ENCODE measurements at regions not wholly inside any gene's neighbourhood (a gene's known extent, or its start where the extent isn't known, plus 50 kb on each side); places are given as distances from the start of the nearest gene placed in this dataset.
A peak's percentile ranks its signal among the peaks of the same experiment; 100 is the strongest.
"Not testable (repeated sequence)": the region's sequence is repeated elsewhere in the genome, so short reads cannot be mapped to it uniquely, and the experiment has no call there.

- no peak for TF ChIP-seq ZNF274 (IDR thresholded peaks at IDR 0.05; ENCODE audit: low read depth, low read length)
- H3K4me3 ChIP-seq (ENCODE audit: low read length) = no peak overlapping the region
These were observed 81.9 kb upstream of the SLC30A5 start for GRCh38 chr5:69011910-69012309.

- no peak for TF ChIP-seq ZNF274 (IDR thresholded peaks at IDR 0.05; ENCODE audit: low read depth, low read length)
These were observed 80.3 kb upstream of the SLC30A5 start for GRCh38 chr5:69013481-69013880.

DNA sequence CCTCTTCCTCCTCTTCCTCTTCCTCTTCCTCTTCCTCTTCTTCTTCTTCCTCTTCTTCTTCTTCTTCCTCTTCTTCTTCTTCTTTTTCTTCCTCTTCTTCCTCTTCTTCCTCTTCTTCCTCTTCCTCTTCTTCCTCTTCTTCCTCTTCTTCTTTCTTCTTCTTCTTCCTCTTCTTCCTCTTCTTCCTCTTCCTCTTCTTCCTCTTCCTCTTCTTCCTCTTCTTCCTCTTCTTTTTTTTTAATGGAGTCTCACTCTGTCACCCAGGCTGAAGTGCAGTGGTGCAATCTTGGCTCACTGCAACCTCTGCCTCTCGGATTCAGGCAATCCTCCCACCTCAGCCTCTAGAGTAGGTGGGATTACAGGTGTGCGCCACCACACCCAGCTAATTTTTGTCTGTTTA, 79.8 kb upstream of the SLC30A5 start:
- not testable (repeated sequence) for H3K4me3 ChIP-seq (ENCODE audit: low read length)

More at GRCh38 chr5:69013481-69013880, 80.3 kb upstream of the SLC30A5 start:
- no peak overlapping the region for H3K4me3 ChIP-seq (ENCODE audit: low read length)

DNA sequence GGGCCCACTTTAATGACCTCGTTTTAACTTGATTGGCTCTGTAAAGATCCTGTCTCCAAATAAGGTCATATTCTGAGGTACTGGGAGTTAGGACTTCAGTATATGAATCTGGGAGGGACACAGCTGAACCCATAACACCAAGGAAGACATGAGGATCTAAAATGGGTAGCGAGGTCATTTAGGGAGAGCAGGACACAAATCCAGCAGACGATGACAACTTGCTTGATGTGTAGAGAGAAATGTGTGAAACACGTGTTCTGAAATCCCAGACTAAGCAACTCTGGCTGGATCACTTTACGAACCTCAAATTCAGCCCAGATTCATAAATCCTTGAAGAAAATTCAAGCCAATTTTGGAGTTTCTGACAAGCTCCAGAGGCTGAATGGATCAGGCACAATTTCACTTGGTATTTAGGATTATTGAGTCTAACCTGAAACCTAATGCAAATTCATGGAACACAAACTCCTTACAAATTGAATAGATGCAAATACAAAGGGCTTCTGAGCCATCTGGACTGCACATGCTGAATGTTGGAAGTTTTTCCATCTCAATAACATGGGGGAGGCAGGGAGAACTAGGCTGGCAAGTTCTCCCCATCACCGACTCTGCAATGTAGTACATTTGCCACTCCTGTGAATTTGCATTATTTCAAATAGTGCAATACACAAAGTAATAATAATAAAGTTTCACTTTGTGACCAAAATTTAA, 74.0 kb upstream of the SLC30A5 start:
- TF ChIP-seq ZNF274 (IDR thresholded peaks at IDR 0.05; ENCODE audit: low read depth, low read length) = no peak
- H3K4me3 ChIP-seq (ENCODE audit: low read length) = no peak overlapping the region

GRCh38 chr5:69024241-69024651, 69.6 kb upstream of the SLC30A5 start:
- TF ChIP-seq ZNF274 (IDR thresholded peaks at IDR 0.05; ENCODE audit: low read depth, low read length) = no peak
- no peak overlapping the region for H3K4me3 ChIP-seq (ENCODE audit: low read length)

GRCh38 chr5:69029292-69029691, 64.5 kb upstream of the SLC30A5 start:
- TF ChIP-seq ZNF274 (IDR thresholded peaks at IDR 0.05; ENCODE audit: low read depth, low read length) = no peak
- H3K4me3 ChIP-seq (ENCODE audit: low read length) = no peak overlapping the region

DNA sequence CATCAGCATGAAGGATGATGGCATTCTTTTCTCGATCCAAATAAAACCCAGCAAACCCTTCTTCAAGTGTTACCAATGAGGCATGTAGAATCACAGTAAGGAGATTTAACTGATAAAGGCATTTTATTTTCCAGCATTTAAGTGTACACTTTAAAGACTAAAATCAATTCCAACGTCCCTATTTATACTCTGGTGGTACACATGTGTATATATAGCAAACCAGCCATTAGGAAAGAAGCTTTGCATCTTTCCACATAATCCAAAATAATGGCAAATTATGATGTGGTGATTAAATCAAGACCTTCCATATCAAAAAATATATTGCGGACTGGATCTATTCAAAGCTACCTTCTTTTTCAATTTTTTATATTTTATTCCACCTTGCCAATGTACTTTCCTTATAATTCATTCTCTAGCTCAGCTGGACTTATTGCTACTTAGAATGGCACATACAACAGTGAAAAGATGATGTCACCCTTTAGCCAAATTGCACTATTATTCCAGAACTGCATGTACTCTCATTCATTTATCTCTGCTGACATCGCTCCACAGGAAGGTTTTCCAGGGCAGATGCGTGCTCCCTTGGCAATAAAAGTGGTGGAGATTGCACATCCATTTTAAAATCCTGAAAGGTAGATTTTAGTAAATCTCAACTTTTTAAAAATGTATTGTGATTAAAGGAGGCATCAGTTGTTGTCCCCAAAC, 63.3 kb upstream of the SLC30A5 start:
- TF ChIP-seq ZNF274 (IDR thresholded peaks at IDR 0.05; ENCODE audit: low read depth, low read length) = no peak
- no peak overlapping the region for H3K4me3 ChIP-seq (ENCODE audit: low read length)

DNA sequence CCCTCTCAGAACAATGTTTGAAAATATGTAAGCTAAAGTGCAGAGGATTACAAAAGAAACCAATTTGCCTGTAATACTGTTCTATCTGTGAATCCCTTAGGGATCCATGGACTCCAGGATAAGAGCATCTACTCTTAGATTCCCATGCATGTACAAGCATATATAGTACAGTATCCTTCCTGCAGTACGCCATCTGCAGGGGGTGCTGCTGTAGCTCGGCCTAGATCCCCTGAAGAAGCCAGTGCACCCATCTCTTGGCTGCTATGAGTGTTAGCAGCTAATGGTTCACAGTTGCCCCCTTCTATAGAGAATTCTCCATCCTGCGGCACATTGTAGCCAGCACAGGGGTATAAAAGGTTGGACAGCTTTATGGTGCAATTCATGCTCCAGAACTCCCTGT, 61.8 kb upstream of the SLC30A5 start:
- H3K4me3 ChIP-seq (ENCODE audit: low read length) = no peak overlapping the region
- TF ChIP-seq ZNF274 (IDR thresholded peaks at IDR 0.05; ENCODE audit: low read depth, low read length) = no peak

DNA sequence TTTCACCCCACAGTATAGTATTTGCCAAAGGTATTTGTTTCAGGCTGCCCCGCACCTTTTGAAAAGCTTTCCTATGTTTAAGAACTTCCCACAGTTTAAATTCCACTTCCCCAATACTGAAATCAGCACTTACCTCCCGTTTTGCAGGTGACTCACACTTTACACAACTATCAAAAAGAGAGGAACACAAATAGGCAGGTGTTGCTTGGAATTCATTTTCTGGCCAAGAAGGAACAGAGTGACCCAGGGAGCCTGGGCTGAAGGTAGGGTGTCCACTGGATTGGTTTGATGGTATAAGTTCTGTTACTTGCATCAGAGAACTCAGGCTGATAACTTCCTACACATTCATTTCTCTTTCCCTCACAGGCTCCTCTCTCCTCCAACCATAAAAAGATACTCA, 60.1 kb upstream of the SLC30A5 start:
- H3K4me3 ChIP-seq (ENCODE audit: low read length) = no peak overlapping the region
- no peak for TF ChIP-seq ZNF274 (IDR thresholded peaks at IDR 0.05; ENCODE audit: low read depth, low read length)

DNA sequence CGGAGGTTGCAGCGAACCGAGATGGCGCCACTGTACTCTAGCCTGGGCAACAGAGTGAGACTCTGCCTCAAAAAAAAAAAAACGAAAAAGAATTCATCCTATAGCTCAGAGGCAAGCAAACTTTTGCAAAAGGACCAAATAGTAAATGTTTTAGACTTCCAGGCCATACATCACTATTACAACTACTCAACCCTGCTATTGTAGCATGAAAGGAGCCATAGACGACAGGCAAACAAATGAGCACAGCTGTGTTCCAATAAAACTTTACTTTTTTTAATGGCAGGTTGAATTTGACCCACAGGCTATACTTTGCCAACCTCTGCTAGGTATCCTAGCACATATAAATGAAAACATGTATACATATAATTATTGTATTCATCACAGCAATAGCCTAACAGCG, 58.9 kb upstream of the SLC30A5 start:
- TF ChIP-seq ZNF274 (IDR thresholded peaks at IDR 0.05; ENCODE audit: low read depth, low read length) = no peak
- H3K4me3 ChIP-seq (ENCODE audit: low read length) = no peak overlapping the region

- no peak for TF ChIP-seq ZNF274 (IDR thresholded peaks at IDR 0.05; ENCODE audit: low read depth, low read length)
- H3K4me3 ChIP-seq (ENCODE audit: low read length) = no peak overlapping the region
These were observed 58.1 kb upstream of the SLC30A5 start for GRCh38 chr5:69035665-69036064.

DNA sequence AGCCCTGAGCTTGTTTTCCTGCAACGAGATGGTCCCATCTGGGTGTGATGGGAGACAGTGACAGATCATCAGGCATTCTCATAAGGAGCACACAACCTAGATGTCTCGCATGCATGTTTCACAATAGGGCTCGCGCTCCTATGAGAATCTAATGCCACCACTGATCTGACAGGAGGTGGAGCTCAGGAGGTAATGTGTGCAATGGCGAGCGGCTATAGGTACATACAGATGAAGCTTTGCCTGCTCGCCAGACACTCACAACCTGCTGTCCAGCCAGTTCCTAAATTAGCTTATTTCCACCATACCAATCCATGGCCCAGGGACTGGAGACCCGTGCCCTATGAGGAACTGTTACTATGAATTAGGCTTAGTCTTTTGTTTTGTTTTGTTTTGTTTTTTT, 55.3 kb upstream of the SLC30A5 start:
- no peak overlapping the region for H3K4me3 ChIP-seq (ENCODE audit: low read length)
- no peak for TF ChIP-seq ZNF274 (IDR thresholded peaks at IDR 0.05; ENCODE audit: low read depth, low read length)

DNA sequence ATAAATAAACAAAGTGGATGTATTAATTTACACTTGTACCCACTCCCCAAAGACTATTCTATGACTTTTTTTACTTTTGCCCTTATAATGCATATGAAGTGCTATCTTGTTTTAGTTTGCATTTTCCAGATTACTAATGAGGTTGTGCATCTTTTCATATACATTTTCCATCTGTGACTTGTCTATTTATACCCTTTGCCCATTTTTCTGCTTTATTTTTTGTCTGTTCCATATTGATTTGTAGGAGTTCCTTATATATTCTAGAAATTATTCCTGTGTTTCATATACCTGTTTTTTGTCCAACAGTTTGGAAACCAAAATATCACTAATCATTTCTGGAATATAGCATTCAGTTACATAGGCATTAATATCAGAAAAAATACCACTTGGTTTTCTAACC, 54.0 kb upstream of the SLC30A5 start:
- no peak for TF ChIP-seq ZNF274 (IDR thresholded peaks at IDR 0.05; ENCODE audit: low read depth, low read length)
- no peak overlapping the region for H3K4me3 ChIP-seq (ENCODE audit: low read length)

- H3K4me3 ChIP-seq (ENCODE audit: low read length) = no peak overlapping the region
- TF ChIP-seq ZNF274 (IDR thresholded peaks at IDR 0.05; ENCODE audit: low read depth, low read length) = no peak
These were observed 51.3 kb upstream of the SLC30A5 start for GRCh38 chr5:69042500-69042899.

DNA sequence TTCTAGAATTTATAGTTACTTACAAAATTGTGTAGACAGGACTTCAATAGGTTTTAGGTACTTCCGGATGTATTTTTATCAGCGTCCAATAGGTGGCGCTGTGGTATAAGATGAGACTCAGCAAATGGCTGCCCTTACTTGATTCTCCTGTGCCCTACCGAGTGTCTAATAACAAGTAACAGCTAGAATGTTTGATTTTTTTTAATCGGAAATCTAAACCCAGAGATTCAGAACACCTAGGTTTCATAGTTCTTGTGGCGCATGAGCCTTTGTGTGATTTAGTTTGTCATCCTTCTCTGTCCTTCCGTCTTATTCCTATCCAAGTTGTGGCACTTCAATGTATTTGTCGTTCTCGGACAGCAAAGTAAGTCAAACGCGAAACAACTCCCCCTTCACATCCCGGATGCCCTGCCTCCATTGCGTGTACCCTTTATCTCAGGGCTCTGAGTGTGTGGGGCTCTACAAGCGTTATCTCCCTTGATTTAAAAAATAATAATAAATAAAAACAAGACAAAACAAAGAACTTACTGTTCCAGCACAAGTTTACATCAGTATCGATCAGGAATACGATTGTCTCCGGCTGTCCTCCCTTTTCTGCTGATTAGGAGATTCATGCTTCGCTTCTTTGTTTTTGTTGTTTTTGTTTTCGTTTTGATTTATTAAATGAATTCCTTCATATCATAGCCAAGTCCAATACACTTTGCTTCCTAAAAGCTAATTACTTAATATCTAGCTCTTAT, 50.7 kb upstream of the SLC30A5 start:
- H3K4me3 ChIP-seq (ENCODE audit: low read length) = peak overlapping the region; percentile 60
- no peak for TF ChIP-seq ZNF274 (IDR thresholded peaks at IDR 0.05; ENCODE audit: low read depth, low read length)

All from GM08714 (cell line).